ENCODE measurements at regions not wholly inside any gene's neighbourhood (a gene's known extent, or its start where the extent isn't known, plus 50 kb on each side); places are given as distances from the start of the nearest gene placed in this dataset.

DNA sequence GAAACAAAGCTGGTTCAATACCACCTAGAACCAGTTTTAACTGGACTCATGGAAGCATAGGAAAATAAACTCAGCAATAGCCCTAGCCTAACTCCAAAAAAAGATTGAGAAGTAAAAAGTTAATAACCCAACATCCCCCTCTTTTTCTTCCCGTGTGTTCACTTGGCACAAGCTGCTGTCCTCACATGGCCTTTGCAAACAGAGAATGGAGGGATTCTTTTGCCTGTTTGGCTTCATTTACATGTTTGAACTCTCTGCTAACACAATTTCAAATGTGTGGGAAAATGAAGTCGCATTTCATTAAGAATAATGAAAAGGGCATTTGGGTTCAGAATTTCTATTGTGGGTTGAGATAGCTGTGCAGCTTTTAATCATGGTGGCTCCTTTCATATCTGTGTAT is 589.2 kb upstream of the LRRTM1 start:
- no peak for TF ChIP-seq EZH2 (IDR thresholded peaks at IDR 0.05; ENCODE audit: borderline replicate concordance, low read depth, low read length, poor library complexity, severe bottlenecking)
- TF ChIP-seq, protein P1, sequence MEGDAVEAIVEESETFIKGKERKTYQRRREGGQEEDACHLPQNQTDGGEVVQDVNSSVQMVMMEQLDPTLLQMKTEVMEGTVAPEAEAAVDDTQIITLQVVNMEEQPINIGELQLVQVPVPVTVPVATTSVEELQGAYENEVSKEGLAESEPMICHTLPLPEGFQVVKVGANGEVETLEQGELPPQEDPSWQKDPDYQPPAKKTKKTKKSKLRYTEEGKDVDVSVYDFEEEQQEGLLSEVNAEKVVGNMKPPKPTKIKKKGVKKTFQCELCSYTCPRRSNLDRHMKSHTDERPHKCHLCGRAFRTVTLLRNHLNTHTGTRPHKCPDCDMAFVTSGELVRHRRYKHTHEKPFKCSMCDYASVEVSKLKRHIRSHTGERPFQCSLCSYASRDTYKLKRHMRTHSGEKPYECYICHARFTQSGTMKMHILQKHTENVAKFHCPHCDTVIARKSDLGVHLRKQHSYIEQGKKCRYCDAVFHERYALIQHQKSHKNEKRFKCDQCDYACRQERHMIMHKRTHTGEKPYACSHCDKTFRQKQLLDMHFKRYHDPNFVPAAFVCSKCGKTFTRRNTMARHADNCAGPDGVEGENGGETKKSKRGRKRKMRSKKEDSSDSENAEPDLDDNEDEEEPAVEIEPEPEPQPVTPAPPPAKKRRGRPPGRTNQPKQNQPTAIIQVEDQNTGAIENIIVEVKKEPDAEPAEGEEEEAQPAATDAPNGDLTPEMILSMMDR (conservative IDR thresholded peaks at IDR 0.05; ENCODE audit: low read depth, low read length) = no peak

Data from A673 (cell line).